HG03135 (cell line): ENCODE measurements at regions not wholly inside any gene's neighbourhood (a gene's known extent, or its start where the extent isn't known, plus 50 kb on each side); places are given as distances from the start of the nearest gene placed in this dataset.

Source experiments
- ATAC-seq: cut with Tn5 transposase; IDR thresholded peaks from one replicate; pipeline ENCODE4 v1.9.1; 2021; ENCODE audit warnings: mild to moderate bottlenecking, moderate library complexity; ENCODE audit not compliant: unreplicated experiment

GRCh38 chr2:80889009-80889408, 584.5 kb upstream of the LRRTM1 start:
- no peak for ATAC-seq

- no peak for ATAC-seq
Measured at GRCh38 chr2:80887841-80888378, 583.4 kb upstream of the LRRTM1 start.

- no peak for ATAC-seq
Measured at GRCh38 chr2:80874374-80874773, 569.8 kb upstream of the LRRTM1 start.

- no peak for ATAC-seq
Measured at GRCh38 chr2:80869858-80870438, 565.4 kb upstream of the LRRTM1 start.

GRCh38 chr2:80863147-80863714, 558.7 kb upstream of the LRRTM1 start:
- no peak for ATAC-seq

GRCh38 chr2:80858965-80859364, 554.4 kb upstream of the LRRTM1 start:
- ATAC-seq, result no peak

- no peak for ATAC-seq
Measured at GRCh38 chr2:80856227-80856626, 551.7 kb upstream of the LRRTM1 start.

- ATAC-seq, result no peak
Measured at GRCh38 chr2:80854831-80855230, 550.3 kb upstream of the LRRTM1 start.

GRCh38 chr2:80852808-80853139, 548.2 kb upstream of the LRRTM1 start:
- no peak for ATAC-seq

GRCh38 chr2:80852079-80852807, 547.7 kb upstream of the LRRTM1 start:
- ATAC-seq, result no peak

- ATAC-seq, result no peak
Measured at GRCh38 chr2:80830891-80831290, 526.3 kb upstream of the LRRTM1 start.

GRCh38 chr2:80822999-80823398, 518.4 kb upstream of the LRRTM1 start:
- no peak for ATAC-seq

- no peak for ATAC-seq
Measured at GRCh38 chr2:80815259-80815658, 510.7 kb upstream of the LRRTM1 start.

- no peak for ATAC-seq
Measured at GRCh38 chr2:80786584-80786983, 482.0 kb upstream of the LRRTM1 start.

- no peak for ATAC-seq
Measured at GRCh38 chr2:80778704-80779103, 474.2 kb upstream of the LRRTM1 start.

- ATAC-seq, result no peak
Measured at GRCh38 chr2:80748592-80748991, 444.0 kb upstream of the LRRTM1 start.

- no peak for ATAC-seq
Measured at GRCh38 chr2:80737047-80737446, 432.5 kb upstream of the LRRTM1 start.

GRCh38 chr2:80725001-80725400, 420.4 kb upstream of the LRRTM1 start:
- ATAC-seq, result no peak

GRCh38 chr2:80722803-80723202, 418.3 kb upstream of the LRRTM1 start:
- no peak for ATAC-seq

- ATAC-seq, result no peak
Measured at GRCh38 chr2:80719607-80720006, 415.1 kb upstream of the LRRTM1 start.

- ATAC-seq, result no peak
Measured at GRCh38 chr2:80715433-80715832, 410.9 kb upstream of the LRRTM1 start.

GRCh38 chr2:80711915-80712314, 407.4 kb upstream of the LRRTM1 start:
- ATAC-seq, result no peak
